GM18907 (cell line): ENCODE measurements at regions not wholly inside any gene's neighbourhood (a gene's known extent, or its start where the extent isn't known, plus 50 kb on each side); places are given as distances from the start of the nearest gene placed in this dataset.
"Not testable (repeated sequence)": the region's sequence is repeated elsewhere in the genome, so short reads cannot be mapped to it uniquely, and the experiment has no call there.

Experiments used
- ATAC-seq: cut with Tn5 transposase; IDR thresholded peaks from one replicate; pipeline ENCODE4 v1.9.1; 2021; ENCODE audit warnings: mild to moderate bottlenecking, moderate library complexity; ENCODE audit not compliant: unreplicated experiment

DNA sequence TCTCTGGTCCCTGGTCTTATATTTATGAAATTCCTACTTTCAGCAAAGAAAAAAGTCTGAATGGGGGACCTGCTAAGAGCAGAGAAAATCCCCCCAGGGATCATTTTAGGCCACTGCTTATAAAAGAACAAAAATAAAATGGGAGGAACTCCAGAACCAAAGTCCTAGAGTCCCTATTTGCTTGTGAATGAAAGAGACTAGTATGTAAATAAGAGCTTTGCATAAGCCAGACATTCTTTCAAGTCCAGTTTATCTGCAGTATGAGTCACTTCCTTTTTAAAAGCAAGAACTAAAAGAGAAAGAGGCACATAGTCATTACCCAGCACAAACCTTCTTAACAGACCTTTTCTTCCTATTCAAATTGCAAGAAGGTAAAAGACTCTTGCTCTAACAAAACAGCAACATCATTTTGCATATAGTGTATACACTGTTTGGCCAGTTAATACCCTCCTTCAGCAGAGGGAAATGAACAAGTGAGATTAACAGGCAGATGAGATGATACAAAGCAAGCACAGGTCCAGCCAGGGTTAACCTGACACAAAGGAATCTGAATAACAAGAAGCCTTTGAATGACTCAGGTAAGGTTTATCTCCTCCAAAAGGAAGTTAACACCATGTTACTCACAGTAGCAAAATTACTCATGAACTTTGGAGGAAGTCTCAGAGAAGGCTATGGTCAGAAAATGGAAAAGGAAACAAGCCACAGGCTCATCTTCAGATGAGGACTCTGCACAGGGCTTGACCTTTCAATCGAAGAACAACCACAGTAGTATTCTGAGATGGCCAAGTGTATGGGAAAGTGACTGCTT lies 87.3 kb downstream of the PHLDA1 start:
- peak; percentile 96 for ATAC-seq

GRCh38 chr12:75943730-75944096 lies 87.9 kb downstream of the PHLDA1 start:
- ATAC-seq = no peak

DNA sequence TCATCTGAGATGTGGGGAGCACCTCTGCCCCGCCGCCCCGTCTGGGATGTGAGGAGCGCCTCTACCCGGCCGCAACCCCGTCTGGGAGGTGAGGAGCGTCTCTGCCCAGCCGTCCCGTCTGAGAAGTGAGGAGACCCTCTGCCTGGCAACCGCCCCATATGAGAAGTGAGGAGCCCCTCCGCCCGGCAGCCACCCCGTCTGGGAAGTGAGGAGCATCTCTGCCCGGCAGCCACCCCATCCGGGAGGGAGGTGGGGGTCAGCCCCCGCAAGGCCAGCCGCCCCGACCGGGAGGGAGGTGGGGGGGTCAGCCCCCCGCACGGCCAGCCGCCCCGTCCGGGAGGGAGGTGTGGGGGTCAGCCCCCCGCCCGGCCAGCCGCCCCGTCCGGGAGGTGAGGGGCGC lies 89.9 kb downstream of the PHLDA1 start:
- not testable (repeated sequence) for ATAC-seq

DNA sequence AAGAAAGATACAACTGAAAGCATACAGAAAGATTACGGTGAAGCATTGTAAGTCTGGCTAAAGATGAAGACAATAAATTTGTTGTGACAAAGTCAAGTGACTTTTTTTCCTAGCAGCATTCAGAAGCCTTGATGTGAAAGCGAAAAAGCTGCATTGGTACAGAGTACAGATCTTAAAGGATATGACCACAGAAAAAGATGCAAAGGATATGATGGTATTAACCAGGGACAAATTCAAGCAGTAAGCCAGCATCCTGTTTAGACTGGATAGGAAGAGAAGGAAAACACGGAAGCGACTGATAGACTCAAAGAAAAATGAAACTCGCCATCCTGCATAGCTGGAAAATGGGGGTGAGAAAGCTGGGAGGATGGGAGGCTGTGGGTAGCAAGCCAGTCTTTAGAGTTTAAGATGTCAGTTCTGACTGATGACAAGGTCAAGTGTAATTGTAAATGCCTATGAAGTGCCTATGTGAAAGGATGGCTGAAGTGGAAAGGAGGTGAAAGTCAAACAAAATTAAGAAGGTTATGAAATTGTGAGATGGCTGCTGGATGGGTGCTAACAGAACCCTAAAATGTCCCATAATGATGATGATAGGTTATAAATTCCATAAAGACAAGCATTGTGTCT lies 92.4 kb downstream of the PHLDA1 start:
- no peak for ATAC-seq

- ATAC-seq = no peak
These were observed 93.4 kb downstream of the PHLDA1 start for GRCh38 chr12:75938189-75938588.

- no peak for ATAC-seq
These were observed 94.1 kb downstream of the PHLDA1 start for GRCh38 chr12:75937486-75937885.

DNA sequence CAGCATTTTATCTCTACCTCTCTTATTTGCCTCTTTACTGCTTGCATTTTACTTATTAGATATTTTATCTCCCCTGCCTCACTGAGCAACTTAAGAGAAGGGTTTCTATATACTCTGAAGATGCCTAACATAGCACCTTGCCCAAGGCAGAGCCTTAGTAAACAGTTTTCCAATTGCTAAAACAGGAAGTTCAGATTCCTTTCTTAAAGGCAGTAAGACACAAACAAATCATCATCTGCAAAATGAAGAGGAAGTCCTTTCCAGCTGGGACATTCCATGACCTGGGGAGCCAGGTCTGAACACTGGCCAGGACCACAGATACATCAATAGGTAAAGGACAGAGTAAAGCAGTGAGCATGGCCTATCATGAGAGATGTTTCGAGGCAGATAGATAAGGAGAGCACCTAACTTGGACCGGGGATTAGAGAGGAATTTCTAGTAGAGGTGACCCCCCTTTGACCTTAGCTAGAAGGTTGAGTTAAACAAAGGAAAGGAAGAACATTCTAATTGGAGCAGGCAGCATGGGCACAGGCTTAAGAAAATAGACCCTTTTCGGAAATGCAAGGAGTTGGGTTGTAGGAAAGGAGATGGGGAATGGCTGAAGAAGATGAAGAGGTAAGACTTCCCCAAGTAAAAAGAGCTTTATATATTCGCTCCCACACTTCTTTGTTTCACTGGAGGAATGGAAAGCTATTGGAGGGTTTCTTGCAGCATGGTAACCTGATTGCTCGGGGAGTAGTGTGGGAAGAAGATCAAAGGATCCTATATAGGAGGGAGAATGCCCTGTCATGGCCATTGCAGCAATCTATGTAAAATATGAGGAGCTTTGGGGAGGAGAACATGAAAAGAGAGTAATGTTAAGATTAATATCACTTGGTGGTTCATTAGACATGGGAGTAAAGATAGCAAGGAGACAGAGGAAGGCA lies 94.8 kb downstream of the PHLDA1 start:
- no peak for ATAC-seq

DNA sequence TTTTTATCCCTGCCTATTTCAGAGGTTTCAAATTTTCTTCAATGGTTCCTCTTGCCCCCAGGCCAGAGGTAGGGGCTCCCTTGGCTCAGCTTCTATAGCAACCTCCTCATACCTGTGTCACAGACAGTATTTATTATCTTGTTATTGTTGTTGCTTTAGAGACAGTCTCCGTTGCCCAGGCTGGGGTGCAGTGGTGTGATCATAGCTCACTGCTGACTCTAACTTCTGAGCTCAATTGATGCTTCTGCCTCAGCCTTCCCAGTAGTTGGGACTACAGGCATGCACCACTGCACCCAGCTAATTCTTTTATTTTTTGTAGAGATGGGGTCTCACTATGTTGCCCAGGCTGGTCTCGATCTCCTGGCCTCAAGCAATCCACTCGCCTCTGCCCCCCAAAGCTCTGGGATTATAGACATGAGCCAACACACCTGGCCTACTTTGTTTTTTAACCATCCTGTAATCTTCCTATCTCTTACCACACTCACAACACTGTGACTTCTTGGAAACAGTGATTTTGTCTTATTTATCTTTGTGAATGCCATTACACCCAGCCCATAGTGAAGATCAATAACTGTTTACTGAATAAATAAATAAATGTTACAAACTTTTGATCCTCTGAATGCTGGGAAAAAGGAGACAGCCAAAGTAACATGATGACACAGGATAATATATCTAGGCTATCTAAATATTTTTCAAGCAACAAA lies 95.9 kb downstream of the PHLDA1 start:
- ATAC-seq = no peak

- no peak for ATAC-seq
These were observed 98.5 kb downstream of the PHLDA1 start for GRCh38 chr12:75933101-75933500.

GRCh38 chr12:75932241-75932640 lies 99.3 kb downstream of the PHLDA1 start:
- ATAC-seq = no peak

DNA sequence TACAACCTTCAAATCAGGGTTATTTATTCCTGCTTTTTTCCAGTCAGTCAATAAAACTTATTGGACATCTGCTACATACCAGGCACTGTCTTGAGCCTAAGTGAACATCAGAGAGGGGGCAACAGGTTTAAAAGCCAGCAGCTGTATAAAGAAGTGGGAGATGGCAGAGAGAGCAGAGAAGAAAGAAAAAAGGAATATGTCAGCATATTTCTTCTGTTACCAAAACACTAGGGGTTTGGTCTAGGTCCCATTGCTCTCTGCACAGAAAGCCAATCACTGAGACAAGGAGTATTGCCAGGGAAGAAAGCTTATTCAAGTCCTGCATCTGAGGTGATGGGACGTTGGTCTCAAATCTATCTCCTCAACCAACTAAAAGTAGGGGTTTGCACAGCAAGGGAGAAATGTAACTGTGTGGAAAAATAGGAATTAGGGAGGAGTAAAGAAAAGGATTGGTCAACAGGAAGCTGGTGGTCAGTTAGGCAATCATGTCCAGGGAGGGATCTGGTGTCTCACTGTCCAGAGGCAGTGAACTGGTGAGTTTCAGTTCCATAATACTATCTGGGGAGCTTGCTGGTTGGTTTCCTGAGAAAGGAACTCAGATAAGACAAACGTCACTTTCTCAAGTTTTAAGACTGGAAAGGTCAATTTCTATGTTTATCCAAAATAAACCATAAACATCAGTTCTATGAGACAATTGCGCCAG lies 107.5 kb downstream of the PHLDA1 start:
- ATAC-seq = no peak

DNA sequence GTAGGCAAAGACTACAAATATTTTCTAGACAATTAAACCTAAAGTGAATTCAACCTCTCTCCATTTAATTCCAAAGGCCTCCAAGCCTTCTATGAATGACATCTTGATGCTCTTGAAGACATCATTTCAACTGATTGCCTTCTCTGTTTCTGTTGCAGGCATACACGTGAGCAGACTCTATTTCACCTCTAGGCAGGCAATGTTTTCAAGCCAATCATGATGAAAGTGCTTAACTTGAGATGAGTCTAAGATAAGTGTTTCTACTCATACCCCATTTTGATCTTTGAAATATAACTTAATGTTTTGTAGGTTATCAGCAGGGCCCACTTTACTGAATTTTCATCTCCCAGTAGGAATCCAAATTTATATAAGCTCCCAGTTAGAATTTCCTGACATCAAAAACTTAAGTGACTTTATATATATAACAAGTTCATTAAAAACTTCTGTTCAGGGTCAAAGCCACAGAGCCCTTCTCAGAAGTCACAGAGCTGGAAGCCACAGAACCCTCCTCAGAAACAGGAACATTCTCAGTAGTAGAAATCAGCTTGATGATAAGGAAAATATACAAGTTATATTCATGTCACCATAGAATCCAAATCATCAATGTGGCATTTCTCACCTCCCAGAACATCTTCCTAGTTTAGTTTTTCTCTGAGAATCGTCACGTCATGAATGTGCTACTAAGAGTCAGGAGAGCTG lies 108.5 kb downstream of the PHLDA1 start:
- no peak for ATAC-seq

GRCh38 chr12:75921622-75922289 lies 109.8 kb downstream of the PHLDA1 start:
- ATAC-seq = no peak

DNA sequence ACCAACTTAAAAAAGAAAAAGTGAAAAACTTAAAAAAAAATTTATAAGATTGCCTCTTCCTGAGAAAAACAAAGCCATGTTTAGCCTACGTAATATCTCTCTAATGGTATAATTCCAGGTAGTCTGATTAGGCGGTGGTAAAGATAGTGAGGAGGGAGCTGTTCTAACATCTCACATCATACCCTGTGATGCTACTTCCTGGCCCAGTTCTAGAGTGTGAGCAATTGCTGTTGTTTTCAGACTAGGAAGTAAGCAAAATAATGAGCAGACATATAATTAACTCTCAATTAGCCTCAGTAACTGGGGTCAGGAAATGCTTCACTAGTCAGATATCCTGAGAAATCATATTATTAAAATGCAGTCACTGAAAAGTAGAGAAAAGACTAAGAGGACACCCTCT lies 113.9 kb downstream of the PHLDA1 start:
- no peak for ATAC-seq

DNA sequence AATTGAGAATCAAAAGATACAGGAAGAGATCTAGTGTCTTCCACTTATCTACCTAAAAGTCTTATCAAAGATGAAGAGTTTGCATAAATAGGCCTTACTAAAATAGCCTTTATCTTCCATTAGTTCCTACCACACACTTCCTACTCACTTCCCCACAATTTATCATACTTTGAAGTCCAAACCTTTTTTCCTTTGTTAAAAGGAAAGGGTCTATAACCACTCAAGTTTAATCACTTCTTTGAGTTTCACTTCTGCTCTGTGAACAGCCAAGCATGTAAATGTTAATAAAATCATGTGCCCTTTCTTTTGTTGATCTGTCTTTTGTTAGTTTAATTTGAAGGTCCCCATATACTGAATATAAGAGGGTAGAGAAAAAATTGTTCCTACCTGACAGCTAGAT lies 114.5 kb downstream of the PHLDA1 start:
- peak; percentile 78 for ATAC-seq

DNA sequence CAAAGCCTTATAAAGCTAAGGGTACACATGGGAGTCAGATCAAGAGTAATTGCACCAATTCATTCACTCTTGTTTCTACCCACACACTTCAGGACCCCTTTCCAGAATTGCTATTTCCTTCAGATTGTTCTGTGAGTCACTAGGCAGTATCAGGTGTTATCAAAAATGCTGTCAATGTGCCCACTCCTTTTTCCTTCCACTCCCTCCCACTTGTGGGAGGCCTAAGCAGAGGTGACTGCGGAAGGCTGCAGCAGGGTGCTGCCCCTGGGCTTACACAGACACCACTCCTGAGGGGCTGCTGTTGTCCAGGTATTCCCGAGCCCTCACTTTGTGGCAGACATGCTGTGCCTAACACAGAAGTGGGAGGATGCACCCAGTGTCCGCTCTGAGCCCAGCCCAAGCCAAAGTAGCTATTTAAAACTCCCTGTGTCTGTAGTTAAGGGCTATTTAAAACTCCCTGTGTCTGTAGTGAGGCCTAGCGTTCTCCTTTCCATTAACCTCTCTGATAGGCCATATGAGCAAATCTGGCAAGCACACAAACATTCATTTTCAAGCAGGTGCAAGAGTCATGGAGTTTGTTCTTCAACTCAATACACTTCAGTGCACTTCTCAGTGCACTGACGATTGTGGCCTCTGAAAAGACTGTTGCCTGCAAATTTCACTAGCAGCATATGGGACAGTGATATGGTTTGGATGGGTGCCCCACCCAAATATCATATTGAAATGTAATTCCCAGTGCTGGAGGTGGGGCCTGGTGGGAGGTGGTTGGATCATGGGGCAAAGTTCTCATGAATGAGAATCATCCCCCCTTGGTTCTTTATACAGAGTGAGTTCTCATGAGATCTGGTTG lies 117.8 kb downstream of the PHLDA1 start:
- ATAC-seq = no peak

- ATAC-seq = no peak
These were observed 121.6 kb downstream of the PHLDA1 start for GRCh38 chr12:75909714-75910656.
